A172 (cell line): ENCODE measurements at regions not wholly inside any gene's neighbourhood (a gene's known extent, or its start where the extent isn't known, plus 50 kb on each side); places are given as distances from the start of the nearest gene placed in this dataset.

ENCODE experiments used
- DNase-seq: peaks from one replicate; pipeline ENCODE4 v3.0.0-alpha.2; 2015; ENCODE audit warnings: low spot score

GRCh38 chr14:53550776-53551175 is 397.7 kb upstream of the DDHD1 start:
- no peak for DNase-seq

GRCh38 chr14:53549956-53550355 is 396.8 kb upstream of the DDHD1 start:
- no peak for DNase-seq

- DNase-seq, result no peak
Observed at GRCh38 chr14:53547593-53547992, 394.5 kb upstream of the DDHD1 start.

GRCh38 chr14:53545217-53545616 is 392.1 kb upstream of the DDHD1 start:
- DNase-seq, result no peak

- peak; percentile 37 for DNase-seq
Observed at GRCh38 chr14:53542732-53543131, 389.6 kb upstream of the DDHD1 start.

DNA sequence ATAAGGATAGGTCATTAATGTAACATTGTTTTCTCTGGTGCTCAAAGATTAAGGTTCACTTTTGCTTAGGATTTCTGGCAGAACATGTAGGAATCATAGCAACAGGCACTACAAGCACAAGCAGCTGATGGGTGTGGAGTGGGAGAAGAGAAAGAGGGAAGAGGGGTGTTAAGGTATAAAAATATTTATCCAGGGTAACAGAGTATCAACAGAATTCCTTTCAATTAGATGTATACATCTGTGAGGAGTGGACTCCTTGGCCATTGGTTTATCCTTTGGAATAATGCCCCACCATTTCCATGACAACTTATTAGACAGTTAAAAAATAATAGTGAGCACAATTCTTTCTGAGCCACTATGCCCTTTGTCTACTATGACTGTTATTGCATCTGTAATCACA is 388.3 kb upstream of the DDHD1 start:
- no peak for DNase-seq

- DNase-seq, result peak; percentile 57
Observed at GRCh38 chr14:53539489-53540126, 386.5 kb upstream of the DDHD1 start.

- DNase-seq, result no peak
Observed at GRCh38 chr14:53538316-53538881, 385.3 kb upstream of the DDHD1 start.

GRCh38 chr14:53537422-53538315 is 384.5 kb upstream of the DDHD1 start:
- no peak for DNase-seq

DNA sequence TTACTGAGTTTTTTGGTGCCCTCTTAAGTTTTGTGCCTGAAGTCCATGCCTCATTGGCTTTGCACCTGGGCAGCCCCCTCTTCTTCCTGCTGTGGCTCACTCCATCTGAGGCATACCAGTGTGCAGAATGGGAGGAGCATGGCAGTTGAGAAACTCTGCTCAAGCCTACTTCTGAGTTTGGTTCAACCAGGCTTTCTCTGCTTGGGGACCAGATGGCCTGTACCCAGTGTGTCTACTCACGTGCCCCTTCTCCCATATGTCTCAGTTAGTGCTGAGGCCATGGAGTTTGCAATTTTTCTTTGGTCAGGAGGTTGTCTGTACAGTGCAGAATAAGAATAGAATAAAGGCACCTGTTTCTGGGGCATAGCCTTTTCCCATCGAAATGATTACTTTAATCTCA is 383.3 kb upstream of the DDHD1 start:
- DNase-seq, result no peak

- no peak for DNase-seq
Observed at GRCh38 chr14:53534841-53535240, 381.7 kb upstream of the DDHD1 start.

- DNase-seq, result no peak
Observed at GRCh38 chr14:53533384-53533970, 380.4 kb upstream of the DDHD1 start.

DNA sequence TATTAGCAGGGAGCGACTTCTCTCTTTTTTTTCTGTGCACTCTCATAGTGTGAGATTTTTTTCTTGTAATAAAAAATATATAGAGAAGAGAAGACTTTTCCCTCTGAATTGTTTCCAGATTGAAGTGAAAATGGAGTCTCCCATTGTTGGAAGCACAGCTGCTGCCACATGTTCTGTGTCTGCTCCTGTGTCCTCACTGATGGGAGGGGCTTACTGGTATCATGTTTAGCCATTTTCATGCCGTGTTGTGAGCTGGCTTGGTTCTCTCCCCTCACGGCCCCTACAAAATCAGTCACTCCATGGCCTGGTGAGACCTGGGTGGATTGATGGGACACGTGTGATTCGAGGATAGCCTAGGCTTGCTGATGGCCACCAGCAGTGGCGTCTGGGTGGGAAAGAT is 379.7 kb upstream of the DDHD1 start:
- DNase-seq, result no peak

DNA sequence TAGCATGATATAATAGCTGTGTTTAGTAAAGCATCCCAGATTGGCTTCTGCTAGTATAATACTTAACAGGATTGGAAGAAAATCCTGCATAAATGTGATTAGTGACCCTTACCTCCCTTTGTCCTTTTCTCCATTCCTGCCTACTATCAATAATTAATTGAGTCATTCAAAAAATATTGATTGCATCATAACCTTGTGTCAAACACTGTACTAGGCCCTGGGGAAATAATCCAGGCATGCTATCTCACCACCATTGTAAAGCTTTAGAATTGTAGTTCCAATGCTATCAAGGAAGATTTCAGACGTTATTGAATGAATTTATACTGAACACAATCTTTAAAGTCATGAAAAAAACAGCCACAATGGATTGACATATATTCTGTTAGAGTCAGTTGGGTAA is 378.6 kb upstream of the DDHD1 start:
- no peak for DNase-seq

DNA sequence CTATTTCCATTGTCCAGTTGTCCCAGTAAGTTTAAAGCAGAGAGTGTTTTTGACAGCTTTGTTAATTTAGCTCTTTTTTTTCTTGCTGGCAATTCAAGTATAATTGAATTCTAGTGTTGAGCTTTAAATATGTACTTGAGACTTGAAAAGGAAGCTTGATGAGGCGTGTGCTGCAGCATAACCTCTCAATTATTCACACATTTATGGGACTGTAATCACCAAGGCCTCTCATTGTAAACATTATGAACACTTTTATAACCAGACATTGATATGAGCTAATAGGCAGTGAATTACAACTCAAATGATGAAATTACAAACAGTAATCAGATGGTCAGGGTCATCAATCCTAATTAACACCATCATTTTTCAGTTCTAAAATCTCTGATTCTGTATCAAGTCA is 378.0 kb upstream of the DDHD1 start:
- DNase-seq, result no peak

GRCh38 chr14:53529519-53529918 is 376.4 kb upstream of the DDHD1 start:
- DNase-seq, result no peak

DNA sequence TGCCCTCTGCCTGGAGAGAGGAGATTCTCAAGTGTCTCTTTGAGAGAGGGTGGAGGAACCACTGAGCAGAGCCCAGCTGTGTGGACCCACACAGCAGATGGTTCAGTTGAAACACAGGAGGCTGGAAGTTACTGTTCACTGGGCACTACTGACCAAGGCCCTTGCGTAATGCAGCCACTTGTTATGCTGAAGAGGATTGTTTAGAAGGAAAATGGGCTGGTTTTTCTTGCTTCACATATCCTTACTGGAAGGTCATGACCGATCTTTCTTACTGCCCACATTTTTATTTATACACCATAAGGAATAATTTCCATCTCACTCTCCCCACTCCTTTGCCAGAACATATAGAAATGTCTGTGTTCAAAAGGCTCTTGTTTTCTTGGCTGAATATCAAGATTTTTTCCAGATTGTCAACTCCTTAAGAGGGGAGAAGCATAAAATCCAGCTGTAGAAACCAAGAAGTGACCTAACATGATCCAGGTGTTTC is 375.1 kb upstream of the DDHD1 start:
- no peak for DNase-seq

GRCh38 chr14:53526200-53526599 is 373.1 kb upstream of the DDHD1 start:
- DNase-seq, result no peak

DNA sequence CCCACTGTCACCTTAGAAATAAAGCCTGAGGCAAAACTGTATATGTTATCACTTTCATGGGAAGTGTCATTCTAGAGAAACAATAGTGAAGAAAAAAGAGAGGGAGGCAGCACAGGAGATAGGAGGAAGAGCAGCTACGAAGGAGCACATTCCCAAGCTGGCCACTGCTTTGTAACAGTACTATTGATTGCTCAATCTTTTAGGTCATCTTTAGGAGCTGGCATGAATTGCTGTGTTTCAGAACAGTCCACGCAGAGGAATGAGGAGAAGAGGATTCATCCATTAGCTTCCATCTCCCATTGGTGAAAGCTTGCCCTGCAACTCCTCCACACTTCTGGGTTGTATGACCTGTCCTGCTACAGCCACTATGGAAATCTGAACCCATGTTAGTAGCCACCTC is 372.5 kb upstream of the DDHD1 start:
- DNase-seq, result no peak

DNA sequence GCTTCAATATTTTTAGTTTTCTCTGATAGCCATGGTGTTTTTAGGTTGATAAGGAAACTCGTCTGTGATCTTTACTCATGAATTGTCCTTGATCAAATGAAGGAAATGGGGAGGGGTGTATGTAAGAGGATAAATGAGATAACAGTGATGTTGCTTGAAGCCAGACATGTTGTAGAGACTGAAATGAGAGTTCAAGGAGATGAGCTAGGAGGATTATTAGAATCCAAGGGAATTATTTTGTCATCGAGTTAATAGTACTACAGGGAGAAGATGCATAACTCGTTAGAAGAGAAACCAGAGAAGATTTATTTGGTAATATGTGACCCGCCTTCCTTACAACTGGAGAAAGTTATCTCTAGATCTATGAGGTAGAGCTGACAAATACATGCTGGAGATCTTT is 371.3 kb upstream of the DDHD1 start:
- no peak for DNase-seq

- no peak for DNase-seq
Observed at GRCh38 chr14:53523226-53523625, 370.1 kb upstream of the DDHD1 start.

- DNase-seq, result no peak
Observed at GRCh38 chr14:53520078-53520928, 367.2 kb upstream of the DDHD1 start.
